NCI-H2171 (cell line): ENCODE measurements at regions not wholly inside any gene's neighbourhood (a gene's known extent, or its start where the extent isn't known, plus 50 kb on each side); places are given as distances from the start of the nearest gene placed in this dataset.

ENCODE experiments used
- DNase-seq: peaks from one replicate; lab custom pipeline; 2025; lab: John Stamatoyannopoulos, UW

DNA sequence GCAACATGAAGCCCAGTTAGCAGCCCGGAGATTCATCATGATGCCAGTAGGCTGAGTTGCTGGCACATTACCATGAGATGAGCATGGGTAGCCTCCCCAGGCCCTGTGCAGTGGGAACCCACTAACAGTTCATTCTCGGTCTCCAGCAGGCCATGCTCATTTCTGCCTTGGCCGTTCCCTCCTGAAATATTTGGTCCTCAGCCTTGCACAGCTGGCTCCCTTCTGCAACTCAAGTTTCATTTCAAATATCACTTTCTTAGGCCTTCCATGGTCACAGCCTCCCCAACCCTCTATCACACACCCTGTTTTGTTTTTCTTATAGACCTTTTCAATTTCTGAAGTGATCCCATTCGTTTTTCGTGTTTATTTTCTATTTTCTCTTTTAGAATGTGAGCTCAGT is 125.4 kb upstream of the VLDLR start:
- DNase-seq, result no peak

DNA sequence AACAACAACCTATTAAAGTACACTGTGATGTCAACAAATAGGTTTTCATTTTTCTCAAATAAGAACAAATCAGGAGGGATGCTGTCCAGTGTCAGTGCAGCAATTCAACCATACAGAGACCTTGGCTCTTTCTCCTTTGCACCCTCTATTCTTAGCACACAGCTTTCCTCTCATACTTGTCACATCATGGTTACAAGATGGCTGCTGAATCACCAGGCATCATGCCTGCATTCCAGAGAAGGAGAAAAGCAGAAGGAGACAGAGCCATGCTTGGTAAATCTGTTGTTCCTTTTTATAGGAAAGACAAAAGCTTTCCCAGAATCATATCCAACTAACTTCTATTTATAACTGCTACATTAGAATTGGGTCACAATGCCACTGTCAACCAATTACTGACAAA is 124.7 kb upstream of the VLDLR start:
- no peak for DNase-seq

DNA sequence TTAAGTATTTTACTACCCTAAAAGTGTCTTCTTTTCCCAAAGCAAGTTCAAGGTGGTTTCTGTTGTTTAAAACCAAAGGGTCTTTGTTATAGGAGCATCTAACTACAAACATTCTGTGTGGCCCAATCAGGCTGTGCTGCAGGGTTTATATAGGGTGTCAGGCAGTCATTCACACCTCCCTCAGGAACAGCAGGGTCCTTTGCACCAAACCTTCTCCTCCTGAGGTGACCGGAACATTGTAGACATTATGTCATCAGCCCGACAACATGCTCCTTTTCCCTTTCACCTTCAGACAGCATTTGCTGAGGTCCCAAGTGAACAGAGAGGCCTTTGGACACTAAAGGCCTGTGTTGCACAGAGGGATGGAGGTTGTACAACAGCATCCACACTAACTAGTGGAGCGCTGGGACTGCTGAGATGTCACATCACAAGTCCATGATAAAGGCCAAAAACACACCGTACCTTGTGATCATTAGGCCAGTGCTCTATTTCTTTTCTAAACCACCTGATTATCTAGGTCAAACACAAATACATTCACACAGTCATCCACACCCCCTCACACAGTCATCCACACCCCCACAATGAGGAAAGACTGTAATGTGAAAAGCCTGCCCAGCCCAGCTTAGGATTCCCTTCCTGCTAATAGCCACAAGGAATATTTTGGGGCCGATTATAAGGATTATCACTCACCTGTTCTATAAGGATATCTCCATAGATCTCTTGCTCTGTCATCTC is 123.8 kb upstream of the VLDLR start:
- DNase-seq, result no peak

DNA sequence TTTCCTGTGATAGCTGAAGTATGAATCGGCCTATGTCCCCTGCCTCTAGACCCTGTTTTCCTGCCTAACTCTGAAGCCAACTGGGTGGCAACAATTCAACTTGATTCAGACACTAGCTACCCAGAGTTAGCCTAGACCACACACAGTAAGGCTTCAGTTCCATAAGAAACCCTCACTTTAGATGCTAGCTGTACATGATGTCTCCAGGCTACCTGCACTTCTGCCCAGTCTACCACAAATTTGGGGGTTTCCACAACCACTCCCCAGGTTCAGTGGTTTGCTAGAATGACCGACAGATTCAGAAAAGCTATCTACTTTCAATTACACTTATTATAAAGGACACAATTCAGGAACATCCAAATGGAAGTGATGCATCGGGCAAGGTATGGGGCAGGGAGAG is 119.4 kb upstream of the VLDLR start:
- no peak for DNase-seq

DNA sequence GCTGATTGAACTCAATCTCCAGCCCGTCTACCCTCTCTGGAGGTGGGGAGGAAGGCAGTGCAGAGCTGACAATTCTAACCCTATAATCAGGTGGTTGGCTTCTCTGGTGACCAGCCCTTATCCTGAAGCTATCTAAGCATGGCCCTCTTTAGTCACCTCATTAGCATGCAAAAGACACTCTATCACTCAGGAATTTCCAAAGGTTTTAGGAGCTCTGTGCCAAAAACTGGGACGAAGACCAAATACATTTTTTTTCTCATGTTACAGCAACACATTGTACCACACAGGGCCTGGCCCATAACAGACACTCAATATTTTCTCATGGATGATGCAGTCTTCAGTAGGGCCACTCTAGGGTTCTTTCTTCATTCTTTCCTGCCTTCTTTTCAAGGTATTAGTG is 118.8 kb upstream of the VLDLR start:
- no peak for DNase-seq

DNA sequence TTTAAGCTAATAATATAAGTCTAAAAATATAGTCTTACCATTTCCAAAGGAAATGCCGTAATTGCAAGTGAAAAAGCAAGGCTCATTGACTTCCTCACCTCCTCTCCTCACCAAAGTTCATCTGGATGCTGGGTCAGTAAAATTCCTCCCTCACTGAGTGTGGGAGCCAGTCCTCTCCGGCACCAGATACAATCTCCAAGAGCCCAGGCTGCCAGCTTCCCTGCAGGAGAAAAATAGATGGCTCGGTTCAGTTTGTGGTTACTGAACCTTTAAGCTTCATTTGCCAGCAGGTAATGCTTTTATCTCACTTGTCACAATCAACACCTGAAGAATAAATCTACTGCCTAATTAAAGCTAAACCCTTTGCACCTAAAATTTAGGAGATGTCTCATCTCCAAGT is 115.3 kb upstream of the VLDLR start:
- no peak for DNase-seq

DNA sequence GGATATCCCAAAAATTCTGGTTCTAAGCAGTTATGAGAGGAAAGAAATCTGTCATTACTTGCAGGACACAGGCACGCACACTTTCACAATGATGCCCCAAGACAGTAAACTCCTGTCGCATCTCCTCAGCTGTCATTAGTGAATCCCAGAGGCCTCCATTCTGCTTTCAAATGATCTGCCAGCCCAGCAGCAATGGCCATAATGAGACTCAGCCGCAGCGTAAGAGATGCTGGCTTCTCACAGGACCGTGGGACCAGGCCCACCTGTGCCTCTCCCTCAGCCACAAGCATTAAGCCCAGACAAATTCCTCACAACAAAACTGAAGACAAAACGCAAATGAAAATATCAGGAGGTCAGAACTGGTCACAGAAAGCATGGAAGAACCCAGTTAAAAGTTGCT is 98.0 kb upstream of the VLDLR start:
- DNase-seq, result no peak

DNA sequence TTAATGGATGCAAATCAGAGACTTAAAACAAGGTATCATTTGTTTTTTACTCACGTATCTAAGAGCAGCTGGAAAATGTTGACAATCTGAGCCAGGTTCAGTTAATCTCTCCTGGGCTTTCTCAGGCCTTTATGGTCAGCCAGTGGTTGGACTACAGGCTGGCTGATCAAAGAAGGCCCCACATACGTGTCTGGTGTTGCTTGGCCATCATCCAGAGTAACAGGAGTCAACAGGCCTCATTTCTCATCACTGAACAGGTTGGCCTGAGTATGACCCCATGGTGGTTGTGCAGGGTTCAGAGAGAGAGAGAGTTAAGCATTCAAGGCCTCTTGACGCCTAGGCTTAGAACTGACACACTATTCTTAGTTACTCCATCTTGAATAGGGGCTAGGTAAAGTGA is 97.0 kb upstream of the VLDLR start:
- no peak for DNase-seq

DNA sequence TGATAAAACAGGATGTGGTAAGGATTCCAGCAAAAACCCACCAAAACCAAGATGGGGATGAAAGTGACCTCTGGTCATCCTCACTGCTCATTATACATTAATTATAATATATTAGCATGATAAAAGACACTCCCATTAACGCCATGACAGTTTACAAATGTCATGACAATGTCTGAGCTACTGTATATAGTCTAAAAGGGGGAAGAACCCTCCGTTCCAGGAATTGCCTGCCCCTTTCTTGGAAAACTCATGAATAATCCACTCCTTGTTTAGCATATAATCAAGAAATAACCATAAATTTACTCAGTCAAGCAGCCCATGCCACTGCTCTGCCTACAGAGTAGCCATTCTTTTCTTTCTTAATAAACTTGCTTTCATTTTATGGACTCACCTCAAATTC is 96.4 kb upstream of the VLDLR start:
- no peak for DNase-seq

DNA sequence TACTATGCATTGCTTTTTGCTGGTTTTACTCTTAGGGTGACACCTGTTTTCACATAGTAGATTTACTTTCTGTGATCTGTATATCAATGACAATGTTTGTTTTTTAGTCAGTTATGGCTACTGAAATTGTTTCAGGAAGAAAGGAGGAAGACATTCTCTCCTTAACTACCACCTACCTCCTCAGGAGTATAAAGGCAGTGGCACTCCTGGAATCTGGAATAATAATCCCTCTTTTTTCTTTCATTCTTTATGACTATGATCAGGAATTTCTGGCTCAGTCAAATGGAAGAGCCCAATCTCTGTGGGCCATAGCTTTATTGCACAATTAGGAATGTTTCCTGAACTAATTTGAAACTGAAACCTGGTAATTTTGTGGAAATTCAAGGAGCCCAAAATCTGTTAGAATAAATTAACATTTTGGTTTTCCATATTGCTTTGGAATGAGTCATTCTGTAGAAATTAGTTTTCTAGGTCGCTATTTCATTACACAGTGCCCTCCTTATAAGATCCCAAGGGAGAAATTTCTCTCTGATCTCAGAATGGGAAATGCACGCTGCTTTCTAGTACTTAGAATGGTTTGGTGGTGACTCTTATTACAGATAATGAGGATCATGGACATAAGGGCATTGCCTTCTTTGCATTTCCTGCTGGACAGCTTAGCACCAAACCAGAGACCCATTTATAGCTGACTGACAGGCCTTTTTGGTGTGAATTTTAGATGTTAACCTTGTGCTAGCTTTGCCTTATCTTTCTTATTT is 95.3 kb upstream of the VLDLR start:
- DNase-seq, result no peak

DNA sequence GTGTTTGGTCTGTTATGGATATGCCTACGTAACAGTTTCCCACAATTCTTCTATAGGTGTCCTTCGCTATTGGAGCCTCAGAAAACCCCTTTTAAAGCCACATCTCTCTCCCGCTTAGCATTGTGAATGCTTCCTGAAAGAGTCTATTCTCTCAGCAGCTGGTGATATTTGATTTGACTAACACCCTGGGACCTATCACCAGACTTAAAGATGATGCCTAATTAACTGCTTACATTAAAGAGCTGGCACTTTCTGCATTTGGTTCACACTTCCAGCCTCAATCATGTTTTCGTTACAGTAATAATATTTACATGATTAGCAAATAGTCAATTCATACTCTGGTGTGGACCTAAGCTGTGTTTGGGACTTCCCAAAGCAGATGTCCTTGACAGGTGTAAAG is 90.1 kb upstream of the VLDLR start:
- no peak for DNase-seq

DNA sequence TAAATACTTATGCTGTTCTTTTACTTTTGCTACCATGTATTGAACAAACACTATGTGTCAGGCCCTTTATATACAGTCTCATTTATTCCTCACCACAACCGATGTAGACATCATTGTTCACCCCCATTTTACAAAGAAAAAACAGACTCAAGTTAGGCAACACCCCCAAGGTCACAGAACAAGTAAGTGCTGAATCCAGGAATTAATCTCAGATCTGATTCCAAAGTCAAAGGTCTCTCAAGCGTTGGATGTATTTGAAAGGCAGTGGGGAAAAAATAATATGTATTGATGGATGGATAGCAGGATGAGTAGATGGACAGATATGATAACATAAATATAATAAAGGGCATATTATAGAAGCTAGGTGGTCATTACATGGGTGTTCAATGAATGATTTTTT is 85.1 kb upstream of the VLDLR start:
- DNase-seq, result no peak

DNA sequence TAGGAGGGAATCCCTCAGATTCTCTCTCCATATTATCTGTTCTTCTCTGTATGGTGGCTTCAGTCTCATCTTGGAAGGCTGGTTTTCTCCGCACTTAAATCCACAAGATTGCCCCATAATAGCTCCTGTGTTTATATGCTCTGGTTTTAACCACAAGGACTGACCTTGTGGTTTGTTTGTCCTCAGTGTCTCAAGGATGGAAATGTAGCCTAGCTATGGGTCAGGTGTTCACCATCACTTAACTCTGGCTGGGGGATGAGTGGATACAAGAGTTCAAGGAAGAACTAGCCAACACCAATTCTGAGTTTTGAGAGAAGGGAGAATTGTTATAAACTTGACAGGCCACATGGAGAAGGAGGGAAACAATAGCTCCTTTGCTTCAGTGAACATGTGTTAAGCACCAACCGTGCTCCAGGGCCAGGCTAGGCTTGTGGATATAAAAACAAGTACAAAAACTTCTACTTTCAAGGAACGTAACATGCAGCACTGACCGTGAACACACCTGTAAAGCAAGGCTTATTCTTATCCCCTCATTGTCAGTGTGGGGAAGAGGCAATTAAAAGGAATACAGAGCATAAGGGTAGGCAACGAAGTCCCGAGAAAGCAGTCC is 75.6 kb upstream of the VLDLR start:
- no peak for DNase-seq

DNA sequence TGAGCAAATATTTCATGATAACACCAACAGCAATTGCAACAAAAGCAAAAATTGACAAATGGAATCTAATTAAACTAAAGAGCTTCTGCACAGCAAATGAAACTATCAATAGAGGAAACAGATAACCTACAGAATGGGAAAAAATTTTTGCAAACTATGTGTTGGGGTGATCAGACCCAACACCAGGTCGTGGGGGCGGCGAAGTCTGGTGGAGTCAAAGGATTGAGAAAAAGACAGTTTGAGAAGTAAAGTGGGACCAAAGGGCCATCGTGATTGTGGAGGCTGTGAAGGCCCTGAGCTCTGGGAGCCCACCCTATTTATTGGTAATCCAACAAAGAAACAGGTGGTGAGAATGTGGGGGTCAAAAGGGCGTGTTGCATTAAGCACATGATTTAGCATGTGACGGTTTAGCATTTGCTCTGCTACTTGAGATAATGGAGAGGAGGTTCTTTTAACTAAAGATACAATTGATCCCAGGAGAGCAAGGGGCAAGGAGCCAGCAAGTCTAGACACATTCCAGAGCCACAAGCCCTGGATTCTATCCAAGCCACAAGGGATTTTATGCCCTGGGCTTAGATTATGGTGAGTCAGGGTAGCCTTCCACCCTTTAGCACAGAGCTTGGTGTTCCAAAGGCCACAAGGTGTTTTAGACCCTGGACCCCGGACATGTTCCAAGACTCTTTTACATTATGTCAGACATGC is 65.5 kb upstream of the VLDLR start:
- DNase-seq, result peak; percentile 47

DNA sequence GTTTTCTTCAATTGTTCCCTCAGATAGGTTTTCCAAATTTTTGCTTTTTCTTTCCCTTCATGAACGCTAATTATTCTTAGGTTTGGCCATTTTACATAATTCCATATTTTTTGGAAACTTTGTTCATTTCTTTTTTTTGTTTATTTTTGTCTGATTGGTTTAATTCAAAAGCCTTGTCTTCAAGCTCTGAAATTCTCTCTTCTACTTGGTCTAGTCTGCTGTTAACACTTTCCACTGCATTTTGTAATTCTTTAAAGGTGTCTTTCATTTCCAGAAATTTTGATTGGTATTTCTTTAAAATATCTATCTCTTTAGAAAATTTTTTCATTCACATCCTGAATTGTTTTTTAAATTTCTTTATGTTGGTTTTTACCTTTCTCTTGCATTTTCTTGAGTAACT is 63.9 kb upstream of the VLDLR start:
- no peak for DNase-seq

DNA sequence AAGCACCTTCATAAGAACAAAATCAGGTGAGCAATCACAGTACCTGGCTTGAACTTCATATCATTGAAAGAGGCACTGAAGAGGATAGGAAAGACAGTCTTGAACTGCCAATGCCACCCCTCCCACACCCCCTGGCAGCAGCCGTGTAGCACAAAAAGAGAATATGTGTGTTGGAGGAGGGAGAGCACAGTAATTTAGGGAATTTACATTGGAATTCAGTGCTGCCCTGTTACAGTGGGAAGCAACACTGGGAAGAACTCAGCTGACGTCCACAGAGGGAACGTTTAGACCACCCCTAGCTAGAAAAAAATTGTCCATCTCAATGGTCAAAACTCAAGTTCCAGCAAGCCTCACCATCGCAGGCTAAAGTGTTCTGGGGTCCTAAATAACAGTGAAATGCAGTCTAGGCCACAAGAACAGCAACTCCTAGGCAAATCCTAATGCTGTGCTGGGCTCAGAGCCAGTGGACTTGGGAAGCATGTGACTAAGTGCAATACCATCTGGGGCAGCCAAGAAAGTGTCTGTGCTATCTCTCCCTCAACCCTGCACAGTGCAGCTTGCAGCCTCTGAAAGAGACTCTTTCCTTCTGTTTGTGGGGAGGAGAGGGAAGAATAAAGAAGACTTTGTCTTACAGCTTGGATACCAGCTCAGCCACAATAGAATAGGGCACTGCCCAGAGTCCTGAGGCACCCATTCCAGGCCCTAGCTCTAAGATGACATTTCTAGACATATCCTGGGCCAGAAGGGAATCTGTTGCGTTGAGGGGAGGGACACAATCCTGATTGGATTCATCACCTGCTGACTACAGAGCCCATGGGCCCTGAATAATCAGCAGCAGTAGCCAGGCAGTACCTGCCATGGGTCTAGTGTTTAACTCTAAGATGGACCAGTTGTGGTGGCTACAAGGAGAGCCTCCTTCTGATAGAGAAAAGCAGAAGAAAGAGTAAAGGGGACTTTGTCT is 62.1 kb upstream of the VLDLR start:
- DNase-seq, result peak; percentile 75

DNA sequence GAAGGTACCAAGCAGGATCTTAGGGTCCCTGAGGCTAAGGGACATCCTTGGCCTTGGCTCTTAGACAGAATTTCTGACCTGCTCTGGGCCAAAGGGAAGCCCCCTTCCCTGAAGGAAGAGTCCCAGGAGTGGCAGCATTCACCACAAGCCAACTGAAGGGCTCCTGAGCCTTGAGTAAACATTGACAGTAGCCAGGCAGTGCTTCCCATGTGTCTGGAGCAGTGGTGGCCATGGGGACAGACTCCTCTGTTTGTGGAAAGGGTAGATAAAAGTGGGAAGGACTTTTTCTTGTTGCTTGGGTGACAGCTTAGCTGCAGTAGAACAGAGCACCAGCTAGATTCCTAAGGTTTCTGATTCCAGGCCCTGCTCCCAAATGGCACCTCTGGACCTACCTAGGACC is 61.4 kb upstream of the VLDLR start:
- no peak for DNase-seq

DNA sequence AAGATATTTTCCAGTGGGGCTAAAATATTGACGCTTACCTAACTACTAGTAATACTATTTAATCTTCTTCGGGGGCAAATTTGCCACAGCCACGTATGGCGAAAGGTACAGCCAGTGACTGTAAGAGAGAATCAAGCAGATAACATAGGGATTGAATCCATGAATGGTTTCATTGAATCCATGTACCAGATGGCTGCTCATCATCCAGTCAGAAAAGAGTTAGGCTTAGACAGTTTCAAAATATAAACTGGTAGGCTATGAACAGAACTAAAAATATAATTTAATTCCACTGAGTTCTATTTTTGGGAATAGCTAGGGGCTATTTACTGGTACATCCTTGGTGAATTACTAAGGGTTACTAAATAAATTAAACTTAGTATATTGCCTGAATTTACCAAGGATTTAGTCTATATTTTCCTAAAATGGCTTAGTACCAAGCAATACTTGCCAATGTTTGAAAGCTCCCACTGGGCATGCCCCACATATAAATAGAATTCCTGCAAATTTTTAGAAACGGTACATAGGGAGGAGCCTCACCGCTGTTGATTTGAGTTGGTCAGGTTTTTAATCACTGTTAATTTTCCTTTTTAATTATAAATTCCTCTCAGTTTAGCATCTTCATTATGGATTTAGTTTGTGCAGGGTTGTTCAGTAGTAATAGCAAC is 55.8 kb upstream of the VLDLR start:
- no peak for DNase-seq

DNA sequence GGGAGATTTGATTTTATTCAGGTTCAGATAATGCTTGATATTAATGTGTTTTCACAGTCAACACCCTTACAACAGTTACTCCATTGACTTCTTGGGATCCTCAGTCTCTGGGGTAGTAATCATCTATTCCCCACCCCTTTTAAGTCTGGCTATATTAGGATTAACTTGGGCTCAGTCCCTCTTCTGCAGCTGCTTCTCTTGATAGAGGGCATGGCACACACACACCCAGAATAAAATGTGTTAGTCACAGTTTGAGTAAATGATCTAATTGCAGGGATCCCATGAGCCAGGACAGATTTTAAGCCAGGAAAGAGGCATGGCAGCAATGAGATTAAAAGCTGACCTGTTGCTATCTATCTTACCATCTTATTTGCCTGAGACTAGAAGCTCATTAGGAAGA is 53.7 kb upstream of the VLDLR start:
- DNase-seq, result no peak

DNA sequence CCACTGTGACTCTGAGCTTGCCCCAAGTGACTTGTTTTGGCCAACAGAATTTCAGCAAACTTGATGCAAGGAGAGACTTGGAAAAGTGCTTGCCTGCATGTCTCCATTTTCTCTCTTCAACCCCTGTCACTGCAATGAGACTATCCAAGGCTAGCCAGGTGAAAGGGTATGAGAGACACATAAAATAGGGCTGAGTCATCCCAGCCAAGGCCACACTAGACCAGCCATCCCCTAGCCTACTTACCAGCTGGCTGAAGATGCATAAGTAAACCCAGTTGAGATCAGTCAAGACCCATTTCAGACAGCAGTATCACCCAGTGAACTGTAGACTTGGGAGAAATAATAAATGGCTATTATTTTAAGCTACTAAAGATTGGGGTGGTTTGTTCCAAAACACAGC is 52.9 kb upstream of the VLDLR start:
- DNase-seq, result no peak
